SK-N-SH treated with all-trans-retinoic acid at 6 μM for 48 hours (cell line): ENCODE measurements at regions not wholly inside any gene's neighbourhood (a gene's known extent, or its start where the extent isn't known, plus 50 kb on each side); places are given as distances from the start of the nearest gene placed in this dataset.

Source experiments
- ATAC-seq: fragments of 200-7000 bp; cut with Tn5 transposase; 3 replicates; pipeline ENCODE4 v1.9.1; 2020; ENCODE audit warnings: mild to moderate bottlenecking, moderate library complexity
- ARNTL ChIP-seq: fragments of 450-650 bp; formaldehyde crosslinking; IDR thresholded peaks from 2 replicates; pipeline ENCODE4 v1.5.0; 2020; ENCODE audit warnings: low read depth, mild to moderate bottlenecking, moderate library complexity, borderline replicate concordance
- BACH2 ChIP-seq: fragments of 250-450 bp; sonication (Bioruptor Pico); IDR thresholded peaks from 2 replicates; pipeline ENCODE4 v1.9.0; 2021; ENCODE audit warnings: mild to moderate bottlenecking, borderline replicate concordance
- CREB5 ChIP-seq: fragments of 250-450 bp; sonication (Bioruptor Pico); IDR thresholded peaks from 2 replicates; pipeline ENCODE4 v1.5.1; 2020; ENCODE audit warnings: low read depth, mild to moderate bottlenecking, moderate library complexity
- CSDC2 ChIP-seq: fragments of 250-450 bp; sonication (Bioruptor Pico); IDR thresholded peaks from 2 replicates; pipeline ENCODE4 v1.5.0; 2020; ENCODE audit warnings: mild to moderate bottlenecking, moderate library complexity
- CSRNP3 ChIP-seq: fragments of 250-450 bp; sonication (Bioruptor Pico); IDR thresholded peaks from 2 replicates; pipeline ENCODE4 v1.5.1; 2021; ENCODE audit warnings: mild to moderate bottlenecking, moderate library complexity
- ISL1 ChIP-seq: fragments of 250-450 bp; sonication (Bioruptor Pico); IDR thresholded peaks from 2 replicates; pipeline ENCODE4 v2.1.2; 2022; ENCODE audit warnings: mild to moderate bottlenecking, moderate library complexity
- OSR1 ChIP-seq: fragments of 250-450 bp; sonication (Bioruptor Pico); IDR thresholded peaks from 2 replicates; pipeline ENCODE4 v1.8.0; 2022; ENCODE audit warnings: moderate library complexity, mild to moderate bottlenecking, inconsistent platforms
- PATZ1 ChIP-seq: fragments of 250-450 bp; sonication (Bioruptor Pico); IDR thresholded peaks from 2 replicates; pipeline ENCODE4 v1.8.0; 2020; ENCODE audit warnings: mild to moderate bottlenecking, moderate library complexity, borderline replicate concordance
- POU6F1 ChIP-seq: fragments of 250-450 bp; sonication (Bioruptor Pico); IDR thresholded peaks from 2 replicates; pipeline ENCODE4 v1.8.0; 2021; ENCODE audit warnings: low read depth, mild to moderate bottlenecking, moderate library complexity, borderline replicate concordance
- PPARA ChIP-seq: fragments of 250-450 bp; sonication (Bioruptor Pico); IDR thresholded peaks from 2 replicates; pipeline ENCODE4 v1.5.0; 2020; ENCODE audit warnings: mild to moderate bottlenecking, borderline replicate concordance
- RARB ChIP-seq: fragments of 250-450 bp; sonication (Bioruptor Pico); IDR thresholded peaks from 2 replicates; pipeline ENCODE4 v1.8.0; 2021; ENCODE audit warnings: mild to moderate bottlenecking, moderate library complexity
- SNAI2 ChIP-seq: fragments of 250-450 bp; sonication (Bioruptor Pico); IDR thresholded peaks from 2 replicates; pipeline ENCODE4 v1.5.0; 2020; ENCODE audit warnings: mild to moderate bottlenecking, moderate library complexity
- TCF4 ChIP-seq: fragments of 250-450 bp; sonication (Bioruptor Pico); IDR thresholded peaks from 2 replicates; pipeline ENCODE4 v1.8.0; 2021; ENCODE audit warnings: mild to moderate bottlenecking, moderate library complexity, borderline replicate concordance
- TSHZ2 ChIP-seq: fragments of 250-450 bp; sonication (Bioruptor Pico); IDR thresholded peaks from 2 replicates; pipeline ENCODE4 v1.5.0; 2020; ENCODE audit warnings: mild to moderate bottlenecking, moderate library complexity
- ZFP3 ChIP-seq: fragments of 250-450 bp; sonication (Bioruptor Pico); IDR thresholded peaks from 2 replicates; pipeline ENCODE4 v1.5.0; 2020; ENCODE audit warnings: mild to moderate bottlenecking, moderate library complexity
- ZNF565 ChIP-seq: fragments of 450-650 bp; formaldehyde crosslinking; conservative IDR thresholded peaks from 2 replicates; pipeline ENCODE4 v1.5.0; 2020; ENCODE audit warnings: low read depth, mild to moderate bottlenecking, moderate library complexity
- ZNF70 ChIP-seq: fragments of 450-650 bp; formaldehyde crosslinking; IDR thresholded peaks from 2 replicates; pipeline ENCODE4 v1.5.0; 2020; ENCODE audit warnings: mild to moderate bottlenecking, moderate library complexity
- ZNF8 ChIP-seq: fragments of 450-650 bp; formaldehyde crosslinking; IDR thresholded peaks from 2 replicates; pipeline ENCODE4 v1.5.0; 2020; ENCODE audit warnings: mild to moderate bottlenecking, moderate library complexity

DNA sequence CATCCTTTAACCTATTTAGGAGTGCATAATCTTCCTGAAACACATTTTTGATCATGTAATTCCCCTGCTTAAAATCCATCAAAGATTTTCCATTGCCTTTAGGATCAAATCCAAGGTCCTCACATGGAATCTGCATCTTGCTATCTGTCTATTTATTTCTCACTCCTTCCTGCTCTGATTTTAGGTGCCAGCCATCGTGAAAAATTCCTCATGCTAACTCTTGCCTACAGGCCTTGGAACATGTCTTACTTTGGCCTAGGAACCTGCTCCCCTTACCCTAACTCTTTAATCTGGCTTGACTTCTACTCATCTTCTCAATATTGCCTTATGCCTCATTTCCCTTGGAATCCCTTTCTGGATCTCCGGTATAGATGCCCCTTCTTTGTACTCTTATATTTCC is 1074.3 kb downstream of the TTLL7 start (continued):
- TF ChIP-seq CREB5: no peak
- TF ChIP-seq ZFP3: no peak

- no peak for ATAC-seq
- no peak for TF ChIP-seq POU6F1 (CRISPR knock-in tag)
- TF ChIP-seq OSR1 (CRISPR knock-in tag): no peak
- no peak for TF ChIP-seq TSHZ2 (CRISPR knock-in tag)
- no peak for TF ChIP-seq CSDC2 (CRISPR knock-in tag)
- no peak for TF ChIP-seq BACH2 (CRISPR knock-in tag)
- TF ChIP-seq CSRNP3 (CRISPR knock-in tag): no peak
- TF ChIP-seq SNAI2 (CRISPR knock-in tag): no peak
- no peak for TF ChIP-seq TCF4 (CRISPR knock-in tag)
- no peak for TF ChIP-seq ZNF70
- TF ChIP-seq ARNTL: no peak
- TF ChIP-seq ZNF8: no peak
- no peak for TF ChIP-seq PPARA (CRISPR knock-in tag)
- no peak for TF ChIP-seq CREB5
These were observed 1075.0 kb downstream of the TTLL7 start for GRCh38 chr1:82923931-82924330.

DNA sequence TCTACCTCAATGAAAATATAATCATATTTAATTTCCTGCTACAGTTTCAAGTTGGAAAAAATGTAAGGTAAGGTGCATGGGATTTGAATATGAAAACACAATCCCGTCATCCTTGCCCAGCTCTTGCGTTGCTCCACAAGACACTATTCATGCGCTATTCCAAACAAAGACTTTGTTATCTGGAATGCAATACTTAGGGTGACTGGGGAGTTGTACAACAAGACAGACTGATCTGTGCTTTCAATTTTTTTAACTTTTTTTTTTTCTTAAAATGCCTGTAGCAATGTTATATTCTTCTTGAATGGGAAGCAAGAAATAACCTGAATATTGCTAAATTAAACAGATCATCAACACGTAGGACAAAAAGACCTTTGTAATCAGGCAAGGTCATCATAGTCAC is 1077.2 kb downstream of the TTLL7 start:
- TF ChIP-seq PATZ1 (CRISPR knock-in tag): no peak
- ATAC-seq: no peak

GRCh38 chr1:82920418-82921248 is 1078.3 kb downstream of the TTLL7 start:
- no peak for TF ChIP-seq RARB
- TF ChIP-seq ISL1 (CRISPR knock-in tag): peak; percentile 24; the same call in 1 of the 2 replicates
- no peak; the same call in 1 of the 2 replicates for TF ChIP-seq TCF4 (CRISPR knock-in tag)
- TF ChIP-seq ZNF565 (CRISPR knock-in tag): no peak
- peak; percentile 33; the same call in 1 of the 3 replicates for ATAC-seq
